Forelimb muscle (tissue), 1 donor: ENCODE measurements at regions not wholly inside any gene's neighbourhood (a gene's known extent, or its start where the extent isn't known, plus 50 kb on each side); places are given as distances from the start of the nearest gene placed in this dataset.

Experiments used
- DNase-seq: peaks from one replicate; pipeline ENCODE4 v3.0.0-alpha.2; 2013; ENCODE audit warnings: low read depth

DNA sequence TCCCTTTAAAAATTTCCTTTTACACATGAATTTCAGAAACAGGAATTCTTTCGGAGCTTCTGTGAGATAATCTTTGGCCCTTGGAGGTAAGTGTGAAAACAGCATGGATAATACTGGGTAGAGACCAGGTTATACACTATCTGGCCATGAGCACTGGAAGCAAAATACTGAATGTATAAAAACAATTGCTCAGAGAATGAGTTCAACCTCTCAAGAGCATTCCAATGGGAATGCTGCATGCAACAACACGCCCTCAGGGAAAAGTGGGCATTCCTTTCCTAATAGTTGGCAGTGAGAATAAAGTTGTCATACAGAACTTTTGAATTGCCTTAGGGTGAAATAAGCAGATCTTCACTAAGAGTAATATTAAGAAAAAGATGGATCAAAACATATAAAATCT, 574.8 kb upstream of the DIPK2B start:
- DNase-seq, result no peak

DNA sequence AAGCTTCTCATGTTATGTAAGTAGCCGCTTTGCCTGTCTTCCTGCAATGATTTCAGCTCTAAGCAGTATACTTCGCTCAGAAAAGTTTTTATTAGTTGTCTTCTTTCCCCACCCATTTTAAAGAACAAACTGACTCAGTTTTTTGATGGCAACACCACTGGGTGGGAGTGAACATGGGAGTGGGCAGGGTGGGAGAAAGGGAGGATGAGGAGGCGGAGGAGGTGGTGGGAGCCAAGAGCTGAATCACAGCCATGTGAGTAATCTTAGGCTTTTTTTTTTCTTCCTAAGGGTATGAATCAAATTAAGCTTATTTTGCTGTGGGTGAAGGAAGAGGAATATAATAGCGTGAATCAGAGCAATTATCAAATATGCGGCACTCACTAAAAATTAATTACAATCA, 574.3 kb upstream of the DIPK2B start:
- DNase-seq, result no peak

DNA sequence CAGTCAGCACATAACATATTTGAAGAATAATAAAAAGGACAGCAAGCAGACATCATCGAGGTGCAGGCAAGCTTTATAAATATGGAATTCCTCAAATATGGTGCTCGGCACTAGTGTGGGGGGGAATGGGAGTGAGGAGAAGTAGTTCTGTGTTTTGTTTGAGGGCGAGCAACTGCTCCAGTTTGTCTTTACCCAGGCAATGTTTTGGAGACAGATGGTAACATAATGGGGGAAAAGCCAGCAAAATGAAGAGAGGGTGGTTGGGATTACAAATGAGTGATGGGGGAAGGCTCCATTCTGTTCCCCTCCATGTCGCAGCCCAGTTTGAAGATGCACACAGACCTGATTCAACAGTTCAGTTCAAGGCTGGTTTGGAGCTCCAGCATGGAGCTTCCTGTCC, 572.9 kb upstream of the DIPK2B start:
- DNase-seq, result no peak

DNA sequence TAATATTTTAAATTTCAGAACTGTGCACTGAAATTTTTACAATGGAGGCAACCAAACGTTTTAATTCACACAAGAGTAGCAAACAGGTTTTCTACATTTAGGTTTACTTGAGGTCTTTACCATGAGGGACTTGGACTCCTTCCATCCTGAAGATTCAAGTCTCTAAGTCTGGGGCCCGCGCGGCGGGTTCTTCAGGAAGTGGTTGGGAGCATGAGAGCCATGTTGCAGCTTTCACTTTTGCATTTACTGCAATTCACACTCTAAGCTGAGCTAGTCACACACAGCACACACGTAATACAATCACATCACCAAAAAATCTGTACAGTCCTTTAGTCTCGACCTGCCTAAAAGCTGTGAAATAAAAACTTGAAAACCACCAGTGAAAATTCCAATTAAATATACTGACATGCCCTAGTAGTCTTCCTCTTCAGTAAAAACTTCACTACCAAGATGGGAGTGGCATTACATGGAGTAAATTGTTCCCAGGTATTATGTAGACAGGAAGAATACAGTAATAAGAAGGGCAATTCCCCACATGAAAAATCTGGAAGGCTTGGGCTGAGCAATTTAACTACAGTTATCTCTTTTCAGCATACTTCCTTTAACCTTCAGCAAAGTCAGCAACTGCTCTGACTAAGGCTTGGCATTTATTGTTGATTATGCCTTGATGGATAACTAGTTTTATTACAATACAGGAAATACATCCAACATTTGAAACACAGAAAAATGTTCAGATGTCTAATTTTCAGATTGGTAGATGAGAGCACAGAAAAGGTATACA, 571.1 kb upstream of the DIPK2B start:
- DNase-seq, result no peak

DNA sequence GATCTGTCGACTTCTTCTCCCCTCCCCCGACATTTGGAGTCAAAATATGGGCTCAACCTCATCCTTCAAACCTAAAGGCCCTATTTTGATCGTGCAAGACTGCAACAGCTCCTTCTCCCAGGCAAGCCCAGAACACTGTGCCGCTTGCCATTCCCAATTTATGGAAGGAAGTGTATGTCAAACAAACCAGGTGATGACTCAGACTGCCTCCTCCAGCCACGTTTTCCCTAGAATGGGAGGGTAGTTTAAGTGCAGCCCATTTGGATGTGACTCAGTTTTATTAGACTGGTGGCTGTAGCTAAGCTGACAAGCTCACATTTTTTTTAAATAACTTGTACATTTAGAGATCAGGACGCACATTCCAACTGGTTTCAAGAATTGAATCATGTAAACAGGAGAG, 570.4 kb upstream of the DIPK2B start:
- no peak for DNase-seq

DNA sequence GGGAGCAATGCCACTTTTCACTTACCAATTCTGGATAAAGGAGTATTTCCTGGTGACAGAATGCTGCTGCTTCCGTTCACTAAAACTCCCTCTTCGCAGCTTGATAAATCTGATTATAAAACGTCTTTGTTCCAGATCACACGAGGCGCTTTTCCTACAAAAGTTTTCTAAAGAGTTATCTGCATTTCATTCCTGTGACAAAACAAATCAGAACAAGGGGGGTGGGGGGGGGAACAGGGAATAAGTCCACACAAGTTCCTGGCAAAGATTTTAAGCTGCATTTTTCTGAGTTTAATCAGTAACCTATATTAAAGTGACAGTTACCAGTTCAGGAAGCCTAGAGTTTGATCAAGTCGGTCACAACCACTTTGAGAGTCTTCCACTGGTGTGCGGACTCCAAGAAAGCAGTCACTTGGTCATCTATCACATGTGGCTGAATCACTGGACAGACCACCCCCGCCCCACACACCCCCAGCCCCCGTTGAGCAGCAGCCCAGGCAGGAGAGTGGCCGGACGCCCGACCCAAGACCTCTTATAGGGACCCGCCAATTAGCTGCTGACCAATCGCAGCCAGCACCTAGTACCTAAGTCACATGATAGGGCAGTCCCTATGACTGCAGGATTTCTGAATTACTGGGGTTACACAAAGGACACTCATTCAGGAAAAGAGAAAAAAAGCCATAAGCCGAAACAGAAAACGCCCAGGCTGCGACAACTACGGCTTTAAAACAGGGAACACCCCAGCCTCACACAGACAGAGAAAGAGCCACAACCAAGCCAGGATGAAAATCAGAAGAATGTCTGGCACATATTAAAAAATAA, 569.3 kb upstream of the DIPK2B start:
- DNase-seq, result peak; percentile 49

DNA sequence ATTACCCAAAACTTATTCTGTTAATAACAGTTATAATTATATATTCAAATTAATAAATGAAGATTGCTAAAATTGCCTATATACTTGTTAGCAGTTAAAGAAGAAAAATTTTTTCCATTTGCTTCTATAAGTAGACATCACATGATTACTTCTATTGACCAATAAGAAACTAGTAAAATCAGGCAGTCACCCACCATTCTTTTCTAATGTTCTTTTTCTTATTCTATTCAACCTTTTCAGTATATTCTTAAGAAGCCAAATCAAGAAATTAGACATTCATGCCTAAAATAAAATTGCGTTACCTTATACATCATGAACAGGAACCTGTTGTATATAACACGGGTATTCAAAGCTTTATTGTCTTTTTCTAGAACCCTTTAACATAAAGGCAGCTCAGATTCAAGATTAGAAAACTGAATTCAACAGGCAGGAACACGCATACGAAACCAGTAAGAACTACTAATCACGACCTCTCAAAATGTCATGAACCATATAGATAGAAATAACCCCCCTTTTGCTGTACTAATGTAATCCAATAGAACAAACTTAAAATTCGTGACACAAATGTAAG, 568.1 kb upstream of the DIPK2B start:
- no peak for DNase-seq

DNA sequence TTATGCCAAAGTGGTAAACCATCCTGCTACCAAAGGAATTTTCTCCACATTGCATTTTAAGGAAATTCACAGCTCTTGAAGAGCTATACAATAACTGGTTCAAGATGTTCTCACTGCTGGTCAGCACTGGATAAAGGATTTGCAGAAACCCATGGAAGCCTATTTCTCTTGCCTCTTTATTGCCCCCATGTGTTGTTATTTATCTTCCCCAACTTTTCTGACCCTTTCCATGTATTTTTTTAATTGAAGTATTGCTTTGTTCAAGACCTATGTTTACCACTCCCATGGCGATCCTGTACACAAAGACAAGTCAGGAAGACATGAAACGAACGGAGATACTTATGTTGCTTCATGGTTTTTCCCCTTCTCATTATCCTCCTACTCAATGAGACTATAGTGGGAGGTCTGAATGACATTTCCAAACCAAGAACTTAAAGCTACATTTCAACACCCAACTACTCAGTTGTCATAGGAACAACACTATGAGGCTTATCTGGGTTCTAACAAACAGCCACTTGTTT, 566.4 kb upstream of the DIPK2B start:
- DNase-seq, result no peak

DNA sequence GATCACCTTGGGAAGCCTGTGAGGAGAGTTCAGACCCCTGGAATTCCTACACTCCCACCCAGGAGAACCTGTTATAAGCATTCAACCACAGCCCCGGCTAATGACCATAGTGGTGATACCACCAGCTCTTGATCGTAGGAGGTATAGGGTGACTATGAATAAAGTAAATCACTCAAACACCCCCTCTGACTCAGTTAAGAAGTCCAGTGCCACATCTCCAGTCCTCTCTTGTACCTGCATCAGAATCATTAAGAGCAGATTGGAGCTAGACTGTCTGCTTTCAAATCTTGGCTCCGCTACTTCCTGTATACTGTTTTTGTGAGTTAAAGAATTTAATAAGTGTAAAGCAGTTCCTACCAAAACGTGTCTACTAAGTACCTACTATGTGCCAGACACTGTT, 565.1 kb upstream of the DIPK2B start:
- DNase-seq, result no peak

DNA sequence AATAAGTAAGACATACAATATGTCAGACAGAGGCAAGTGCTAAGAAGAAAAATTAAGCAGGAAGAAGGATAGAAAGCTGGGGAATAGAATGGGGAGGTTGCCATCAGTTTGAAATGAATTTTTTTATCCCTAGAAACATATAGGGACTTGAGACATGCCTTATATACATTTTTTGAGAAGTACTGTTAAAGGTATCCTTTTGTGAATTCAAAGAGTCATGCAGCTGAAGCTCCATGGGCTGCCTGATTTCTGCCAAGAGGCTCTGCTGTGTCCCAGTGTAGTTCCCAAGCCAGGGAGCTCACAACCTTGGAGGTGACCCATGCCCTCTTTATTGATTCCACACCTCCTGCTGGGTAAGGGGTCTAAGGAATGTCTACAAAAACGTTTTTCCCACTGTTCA, 564.6 kb upstream of the DIPK2B start:
- no peak for DNase-seq

DNA sequence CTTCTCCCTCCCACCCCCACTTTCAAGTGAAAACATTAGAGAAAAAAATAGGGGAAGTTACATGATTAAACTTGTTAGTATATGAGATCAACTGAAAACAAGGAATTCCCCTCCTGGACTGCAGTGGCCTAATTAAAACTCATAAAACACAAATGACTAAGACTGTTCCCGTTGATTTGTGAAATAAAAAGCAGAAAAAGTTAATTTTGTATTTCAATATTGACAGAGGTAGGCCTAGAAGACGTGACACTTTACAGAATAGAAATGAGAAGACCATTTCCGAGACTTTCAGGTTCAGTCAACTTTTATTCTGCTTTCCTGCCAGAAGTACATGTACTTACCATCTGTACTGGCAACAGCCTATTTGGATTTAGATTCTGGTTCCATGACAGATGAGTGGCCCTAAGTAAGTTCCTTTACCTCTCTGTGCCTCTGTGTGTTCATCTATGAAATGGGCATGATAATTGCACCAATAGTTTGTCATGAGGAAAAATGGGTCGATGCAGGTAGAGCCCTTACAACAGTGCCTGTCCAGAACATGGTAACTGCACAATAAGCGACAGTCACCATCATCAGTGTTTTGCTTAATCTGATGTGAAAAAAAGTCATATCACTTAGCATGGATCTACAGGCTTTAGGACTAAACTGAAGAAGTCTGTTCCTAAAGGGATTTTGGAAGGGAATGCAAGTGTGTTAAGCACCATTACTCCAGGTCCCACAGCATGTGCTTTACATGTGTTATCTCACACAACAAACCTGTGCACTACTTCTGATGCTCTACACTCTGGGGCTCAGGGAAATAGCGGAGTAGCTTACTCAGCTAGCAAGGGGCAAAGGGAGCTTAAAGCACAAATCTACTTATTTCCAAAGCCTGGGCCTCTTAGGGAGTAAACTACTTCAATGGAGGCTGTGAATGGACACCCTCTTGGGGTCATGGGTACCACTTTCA, 562.3 kb upstream of the DIPK2B start:
- DNase-seq, result no peak

DNA sequence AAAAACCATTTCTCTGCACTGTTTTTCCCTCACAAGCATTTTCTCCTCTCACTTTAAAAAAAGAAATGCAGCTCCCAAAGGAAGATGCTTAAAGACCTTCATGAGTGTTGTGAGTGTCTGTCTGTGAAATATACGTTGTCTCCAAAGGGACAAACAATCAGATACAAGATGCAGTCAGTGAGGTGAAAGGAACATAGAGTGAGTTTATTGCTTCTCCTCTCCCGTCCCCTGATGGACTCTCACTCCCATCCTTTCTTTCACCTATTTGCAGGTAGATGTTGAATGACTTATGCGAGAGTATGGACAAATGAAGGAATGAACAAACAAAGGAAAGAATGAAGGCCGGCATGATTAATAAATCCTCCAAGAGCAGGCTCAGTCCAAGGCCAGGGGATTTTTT, 561.2 kb upstream of the DIPK2B start:
- no peak for DNase-seq

DNA sequence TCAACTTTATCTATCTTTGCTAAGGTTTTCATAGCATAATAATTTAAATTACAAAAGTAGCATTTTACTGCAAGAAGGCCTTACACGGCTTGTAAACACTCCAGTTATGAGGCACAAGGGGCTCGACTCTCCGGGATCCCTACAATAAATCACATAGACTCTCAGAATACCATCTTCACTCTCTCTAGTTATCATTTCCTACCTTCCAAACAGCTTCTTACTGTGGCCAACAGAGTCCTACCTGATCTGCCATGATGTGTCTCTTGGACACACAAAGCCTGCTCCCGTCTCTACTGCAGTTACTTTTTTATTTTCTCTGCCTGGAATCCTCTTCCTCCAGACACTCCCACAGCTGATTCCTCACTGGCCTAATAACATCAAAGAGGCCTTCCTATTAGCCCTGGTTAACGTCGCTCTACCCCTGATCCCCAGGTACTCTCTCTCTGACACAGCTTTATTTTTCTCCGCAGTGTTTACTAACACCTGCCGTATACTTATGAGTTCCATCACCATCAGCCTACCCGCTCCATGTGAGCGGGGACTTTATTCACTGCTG, 559.6 kb upstream of the DIPK2B start:
- DNase-seq, result no peak

DNA sequence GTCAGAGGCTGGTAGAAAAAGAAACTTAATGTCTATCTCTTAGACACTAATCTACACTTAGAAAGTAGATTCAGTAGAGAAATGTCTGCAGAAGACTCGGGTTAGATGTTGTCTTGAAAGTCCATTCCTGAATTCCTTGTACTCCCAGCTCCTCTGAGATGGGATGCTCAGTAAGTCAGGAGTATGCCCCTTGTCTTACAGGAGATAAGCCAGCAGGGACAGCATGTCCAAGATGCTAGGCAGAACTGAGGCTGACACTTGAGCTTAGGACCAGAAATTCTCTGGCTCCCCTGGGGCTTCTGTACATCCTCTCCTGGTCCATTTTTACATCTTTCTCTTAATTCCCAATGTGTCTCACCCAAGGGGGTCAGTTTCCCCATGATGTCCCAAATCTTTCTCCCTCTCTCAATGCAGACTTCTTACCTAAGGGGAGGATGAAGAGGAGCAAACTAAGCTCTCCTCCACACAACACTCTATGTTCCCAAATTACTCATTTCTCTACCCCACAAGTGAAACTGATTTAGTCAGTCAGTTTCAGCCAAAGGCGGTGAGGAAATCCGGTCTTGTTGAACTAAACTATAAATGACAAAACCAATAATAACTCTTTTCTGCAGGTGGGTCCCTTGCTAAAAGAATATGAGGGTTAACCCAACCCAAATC, 558.2 kb upstream of the DIPK2B start:
- no peak for DNase-seq

DNA sequence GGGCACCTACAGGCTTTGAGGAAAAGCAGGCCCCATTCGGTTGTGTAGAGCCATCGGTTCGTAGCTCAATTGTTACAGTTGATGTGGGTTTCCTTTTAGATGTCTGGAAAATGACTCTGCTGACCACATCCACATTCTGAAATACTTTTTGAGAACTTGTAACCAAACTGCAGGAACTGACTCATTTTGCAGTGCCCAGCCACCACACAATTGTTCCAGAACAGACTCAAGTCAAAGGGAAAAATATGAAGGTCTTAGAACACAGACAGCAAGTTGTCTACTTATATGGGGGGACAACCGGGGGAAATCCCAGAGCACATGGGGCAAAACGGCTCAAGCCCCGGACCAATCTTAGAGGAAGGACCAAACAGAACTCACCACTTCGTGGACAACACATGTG, 557.6 kb upstream of the DIPK2B start:
- no peak for DNase-seq

DNA sequence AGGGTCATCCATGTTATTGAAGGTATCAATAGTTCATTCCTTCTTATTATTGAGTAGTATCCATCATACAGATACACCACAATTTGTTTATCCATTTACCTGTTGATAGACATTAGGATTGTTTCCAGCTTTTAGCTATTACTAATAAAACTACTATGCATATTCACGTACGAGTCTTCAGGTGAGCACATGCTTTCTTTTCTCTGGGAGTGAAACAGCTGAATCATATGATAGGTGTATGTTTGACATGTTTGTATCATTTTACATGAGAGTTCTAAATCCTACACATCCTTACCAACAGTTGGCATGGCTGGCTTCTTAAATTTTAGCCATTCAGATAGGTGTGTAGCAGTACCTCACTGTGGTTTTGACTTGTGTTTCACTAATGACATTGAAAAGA, 556.6 kb upstream of the DIPK2B start:
- no peak for DNase-seq

DNA sequence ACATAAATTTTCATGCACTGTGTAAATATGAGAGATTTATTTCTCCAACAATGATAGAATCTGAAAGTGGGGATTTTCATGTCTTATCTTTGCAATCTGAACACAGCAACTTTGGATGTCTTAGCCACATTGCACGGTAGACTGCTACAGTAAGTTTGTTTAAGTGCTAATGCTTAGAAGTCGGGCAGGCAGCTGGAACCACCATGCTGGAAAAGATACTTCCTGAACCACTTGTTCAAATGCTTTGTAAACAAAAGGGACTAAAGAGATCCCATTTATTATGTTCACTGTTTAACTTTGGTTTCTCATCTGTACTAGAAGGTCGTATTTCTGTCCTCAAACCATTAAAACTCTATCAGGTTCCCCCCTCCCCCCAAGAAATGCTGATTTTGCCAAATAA, 555.9 kb upstream of the DIPK2B start:
- DNase-seq, result no peak

DNA sequence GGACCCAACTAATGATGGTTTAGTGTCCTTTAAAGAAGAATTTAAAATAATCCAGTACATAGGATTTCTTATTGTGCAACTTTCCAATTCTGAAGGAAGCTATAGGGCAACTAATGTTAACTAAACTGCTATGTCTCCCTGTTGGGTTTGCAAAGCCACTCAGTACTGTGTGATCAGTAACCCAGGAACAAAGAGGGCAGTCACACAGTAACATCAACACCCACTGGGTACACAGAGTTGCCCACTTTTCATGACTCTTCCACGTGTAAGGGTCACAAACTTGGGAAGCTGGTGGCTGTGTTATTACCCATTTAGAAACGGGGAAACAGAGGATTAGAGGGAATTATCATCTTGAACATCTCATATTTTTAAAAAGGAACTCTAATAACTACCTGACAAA, 555.0 kb upstream of the DIPK2B start:
- no peak for DNase-seq

DNA sequence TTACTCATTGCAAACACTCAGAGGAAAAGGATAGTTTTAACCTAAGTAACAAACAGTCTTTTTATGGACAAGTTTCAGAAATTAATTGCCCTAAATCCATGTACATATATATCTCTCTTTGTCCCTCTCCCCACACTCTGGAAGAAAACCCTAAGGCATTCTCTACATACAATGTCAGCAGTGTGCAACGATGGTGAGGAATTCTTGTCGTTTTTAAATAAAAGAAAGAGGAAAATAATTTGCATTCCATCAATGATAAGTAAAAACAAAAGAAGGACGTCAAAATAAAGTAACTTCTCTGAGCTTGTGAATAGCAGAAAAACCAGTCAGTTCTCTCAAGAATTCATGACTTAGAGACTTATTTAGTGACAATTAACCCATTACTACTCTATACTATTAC, 550.5 kb upstream of the DIPK2B start:
- no peak for DNase-seq

DNA sequence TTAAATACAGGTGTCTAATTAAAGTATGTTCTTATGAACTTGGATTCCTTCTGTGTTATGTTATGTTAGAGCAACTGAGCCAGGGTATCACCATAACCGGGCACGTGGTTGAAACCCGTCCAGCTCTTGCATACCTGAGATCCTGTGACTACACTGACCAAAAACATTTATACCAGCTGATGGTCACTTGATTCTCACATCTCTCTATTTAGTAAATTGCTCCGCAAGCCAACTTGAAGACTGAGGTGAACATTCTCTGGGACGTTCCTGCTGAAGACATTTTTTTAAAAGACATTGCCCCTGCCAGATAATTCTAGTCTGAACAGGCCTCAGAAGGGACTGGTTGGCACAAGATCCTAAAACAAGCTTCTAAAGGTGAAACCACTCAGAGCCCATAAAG, 550.0 kb upstream of the DIPK2B start:
- DNase-seq, result no peak

DNA sequence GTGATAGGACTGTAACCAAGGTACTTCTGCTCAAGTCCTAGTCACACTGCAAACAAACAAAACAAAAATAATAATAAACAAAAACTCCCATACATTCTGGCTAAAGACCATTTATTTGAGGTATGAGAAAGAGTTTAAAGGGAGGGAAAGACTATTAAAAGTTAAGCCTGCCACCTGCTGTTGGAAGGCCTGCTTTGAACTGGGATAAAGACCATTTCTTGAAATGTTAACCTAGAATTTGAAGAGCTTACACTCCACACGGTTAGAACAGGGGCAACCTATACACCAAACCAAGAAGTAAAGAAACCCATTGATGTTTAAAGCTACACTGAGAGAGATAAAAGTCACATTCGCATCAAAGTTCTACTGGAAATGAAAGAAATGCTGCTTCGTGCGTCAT, 548.7 kb upstream of the DIPK2B start:
- DNase-seq, result no peak
